CD4-positive, CD25-positive, alpha-beta regulatory T cell (primary cell): ENCODE measurements at regions not wholly inside any gene's neighbourhood (a gene's known extent, or its start where the extent isn't known, plus 50 kb on each side); places are given as distances from the start of the nearest gene placed in this dataset.

ENCODE experiments used
- ATAC-seq, 2 donors: fragments of 150-1000 bp; cut with Tn5 transposase; one replicate each; pipeline ENCODE4 v1.10.0; 2021; ENCODE audit warnings: low read depth in 2 of 2, moderate number of reproducible peaks in 2 of 2, moderate library complexity in 1 of 2
- DNase-seq, 3 donors: peaks; one replicate each; pipeline versions ENCODE4 v3.0.0 to v3.0.0-alpha.2; 2012 to 2022; ENCODE audit warnings: mixed read lengths in 1 of 3
- H3K27ac ChIP-seq: one replicate; pipeline ENCODE4 v1.7.0; 2013; ENCODE audit warnings: mild to moderate bottlenecking, low read length; ENCODE audit not compliant: insufficient read depth, poor library complexity, severe bottlenecking
- H3K27me3 ChIP-seq: one replicate; pipeline ENCODE4 v1.7.0; 2013; ENCODE audit warnings: low read length; ENCODE audit not compliant: control insufficient read depth, insufficient read depth
- H3K36me3 ChIP-seq: one replicate; pipeline ENCODE4 v1.7.0; 2013; ENCODE audit warnings: mild to moderate bottlenecking, low read length, moderate library complexity; ENCODE audit not compliant: control insufficient read depth, insufficient read depth
- H3K4me1 ChIP-seq: 2 replicates; pipeline ENCODE4 v1.7.0; 2013; ENCODE audit warnings: mild to moderate bottlenecking, low read length; ENCODE audit not compliant: insufficient read depth, control insufficient read depth, poor library complexity, severe bottlenecking
- H3K4me3 ChIP-seq: one replicate; pipeline ENCODE4 v1.7.0; 2013; ENCODE audit warnings: low read depth, mild to moderate bottlenecking, low read length, moderate library complexity
- H3K9me3 ChIP-seq, 2 experiments: 1 replicate in 1 of 2; 2 replicates in 1 of 2; pipeline ENCODE4 v1.7.0; 2013; ENCODE audit warnings: low read length in 2 of 2, mild to moderate bottlenecking in 1 of 2, moderate library complexity in 1 of 2; ENCODE audit not compliant: control insufficient read depth in 2 of 2
- H3K27ac Mint-ChIP-seq, 3 donors: one replicate each; pipeline ENCODE4 v1.8.0; 2020 to 2022; ENCODE audit warnings: mild to moderate bottlenecking in 3 of 3, mixed read lengths in 3 of 3, moderate library complexity in 2 of 3
- H3K27me3 Mint-ChIP-seq: one replicate; pipeline ENCODE4 v1.8.0; 2022; ENCODE audit warnings: mild to moderate bottlenecking, mixed read lengths
- H3K36me3 Mint-ChIP-seq: one replicate; pipeline ENCODE4 v1.8.0; 2020; ENCODE audit warnings: mixed read lengths
- H3K4me1 Mint-ChIP-seq, 4 donors: one replicate each; pipeline ENCODE4 v1.8.0; 2020 to 2022; ENCODE audit warnings: mixed read lengths in 4 of 4, mild to moderate bottlenecking in 1 of 4
- H3K4me3 Mint-ChIP-seq, 4 donors: one replicate each; pipeline ENCODE4 v1.8.0; 2020 to 2022; ENCODE audit warnings: mild to moderate bottlenecking in 4 of 4, mixed read lengths in 4 of 4, moderate library complexity in 3 of 4
- H3K9me3 Mint-ChIP-seq, 7 donors: one replicate each; pipeline ENCODE4 v1.8.0; 2020 to 2022; ENCODE audit warnings: mixed read lengths in 7 of 7, mild to moderate bottlenecking in 3 of 7, moderate library complexity in 2 of 7

DNA sequence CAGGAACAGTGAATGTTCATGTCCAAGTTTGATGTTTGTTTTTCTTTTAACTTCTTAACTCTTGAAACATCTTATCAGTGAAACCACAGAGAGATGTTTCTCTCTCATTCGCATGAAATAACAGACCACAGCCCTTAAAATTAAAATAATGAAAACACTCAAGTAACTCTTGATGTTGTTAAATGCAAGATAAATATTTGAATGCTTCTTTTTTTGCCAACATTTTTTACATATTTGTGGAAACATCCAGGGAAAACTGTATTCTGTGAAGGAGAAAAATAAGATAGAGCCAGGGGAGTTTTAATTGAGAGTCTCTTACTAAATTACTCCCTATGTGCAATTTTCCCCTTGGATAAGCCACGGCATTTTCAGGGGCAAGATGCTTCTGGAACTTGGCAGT, 361.8 kb upstream of the MGMT start:
- Mint-ChIP-seq H3K9me3 (peaks cover 0 to 3% (median 0%) of the 10 kb centered on the region in 7 donors), H3K36me3 (peaks cover 4% of the 10 kb centered on the region), H3K4me3 (peak overlapping the region; percentile 79 to 87 (median 82)), H3K27me3 (no peaks in the 10 kb centered on the region), H3K4me1 (peaks cover 11 to 90% (median 43%) of the 10 kb centered on the region in 4 donors), H3K27ac (peak overlapping the region; percentile 90 to 99 (median 98))
- Histone ChIP-seq H3K27ac (peak overlapping the region; percentile 49), H3K4me3 (no peak overlapping the region), H3K4me1 (peaks cover 43% of the 10 kb centered on the region), H3K9me3 (no peaks in the 10 kb centered on the region), H3K27me3 (no peaks in the 10 kb centered on the region), H3K36me3 (no peaks in the 10 kb centered on the region)
- peak in 2 of 3 donors; percentile 46 to 53 for DNase-seq
- no peak for ATAC-seq

DNA sequence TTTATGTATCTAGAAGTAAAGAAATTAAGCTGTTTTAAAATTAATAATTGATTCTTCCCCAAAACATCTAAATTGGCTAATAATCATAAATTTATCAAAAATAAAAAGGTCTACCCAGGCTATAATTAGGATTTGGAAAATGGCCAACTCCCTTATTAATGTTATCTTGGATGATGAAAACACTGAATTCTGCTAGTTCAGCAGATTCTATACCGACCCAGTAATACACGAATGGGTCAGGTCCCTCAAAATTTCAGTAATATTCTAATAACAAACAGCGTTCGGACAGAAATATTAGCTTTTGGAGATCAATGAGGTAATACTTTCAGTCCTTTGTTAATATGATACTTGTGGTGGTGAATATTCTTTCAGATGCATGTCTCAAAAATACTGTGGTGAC, 360.7 kb upstream of the MGMT start:
- no peaks in the 10 kb centered on the region for H3K36me3 ChIP-seq
- no peaks in the 10 kb centered on the region for H3K27me3 ChIP-seq
- no peaks in the 10 kb centered on the region for H3K27me3 Mint-ChIP-seq
- peaks cover 0 to 3% (median 0%) of the 10 kb centered on the region in 7 donors for H3K9me3 Mint-ChIP-seq
- peaks cover 11 to 81% (median 39%) of the 10 kb centered on the region in 4 donors for H3K4me1 Mint-ChIP-seq
- peak overlapping the region in 2 of 3 donors; percentile 59 to 99 for H3K27ac Mint-ChIP-seq
- H3K36me3 Mint-ChIP-seq: peaks cover 4% of the 10 kb centered on the region
- no peak overlapping the region for H3K4me3 ChIP-seq
- H3K27ac ChIP-seq: no peak overlapping the region
- DNase-seq (no peak), ATAC-seq (no peak)
- H3K4me1 ChIP-seq: peaks cover 40% of the 10 kb centered on the region
- H3K9me3 ChIP-seq: no peaks in the 10 kb centered on the region
- H3K4me3 Mint-ChIP-seq: no peak overlapping the region

DNA sequence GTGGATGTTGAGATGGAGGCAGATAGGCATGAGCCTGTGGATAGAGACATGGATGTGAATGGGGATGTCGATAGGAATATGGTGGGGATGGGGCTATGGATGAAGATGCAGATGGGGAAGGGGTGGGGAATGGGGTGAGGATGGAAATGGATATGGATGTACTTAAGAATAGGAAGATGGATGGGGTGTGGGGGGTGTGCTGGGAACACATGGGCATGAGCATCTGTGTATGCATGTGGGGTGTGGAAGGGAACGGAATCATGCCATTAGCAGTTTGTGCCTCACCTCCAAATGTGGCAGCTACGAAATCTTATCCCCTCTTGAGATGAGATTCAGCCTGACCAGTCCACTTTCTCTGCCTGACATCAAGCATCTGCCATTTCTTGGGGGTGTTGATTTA, 359.5 kb upstream of the MGMT start:
- H3K27ac ChIP-seq: no peak overlapping the region
- no peaks in the 10 kb centered on the region for H3K9me3 ChIP-seq
- H3K4me3 Mint-ChIP-seq: no peak overlapping the region
- DNase-seq: no peak
- no peaks in the 10 kb centered on the region for H3K27me3 Mint-ChIP-seq
- H3K4me1 ChIP-seq: peaks cover 34% of the 10 kb centered on the region
- peak overlapping the region in 1 of 3 donors; percentile 42 for H3K27ac Mint-ChIP-seq
- H3K36me3 Mint-ChIP-seq: peaks cover 4% of the 10 kb centered on the region
- H3K27me3 ChIP-seq: no peaks in the 10 kb centered on the region
- peaks cover 0 to 3% (median 0%) of the 10 kb centered on the region in 7 donors for H3K9me3 Mint-ChIP-seq
- H3K4me1 Mint-ChIP-seq: peaks cover 11 to 68% (median 30%) of the 10 kb centered on the region in 4 donors
- H3K36me3 ChIP-seq: no peaks in the 10 kb centered on the region
- no peak overlapping the region for H3K4me3 ChIP-seq
- no peak for ATAC-seq

DNA sequence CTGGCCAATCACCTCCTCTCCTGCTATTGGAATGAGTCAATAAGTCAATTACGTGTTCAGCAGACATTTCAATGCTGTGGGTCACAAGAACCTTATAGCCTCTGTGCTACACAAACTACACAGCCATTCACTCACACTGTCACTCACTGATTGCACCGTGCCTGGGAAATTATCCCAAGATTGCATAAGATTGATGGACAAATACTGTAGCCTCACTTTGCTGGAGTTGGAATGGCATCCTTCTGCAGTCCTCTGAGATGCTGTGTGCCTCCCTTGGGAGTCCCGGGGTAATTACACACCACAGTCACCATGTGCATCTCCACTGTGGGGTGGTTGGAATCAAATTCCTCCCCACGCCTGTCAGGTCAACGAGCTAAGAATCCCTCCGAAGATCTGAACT, 358.7 kb upstream of the MGMT start:
- peak overlapping the region in 1 of 3 donors; percentile 82 for H3K27ac Mint-ChIP-seq
- peaks cover 0 to 4% (median 0%) of the 10 kb centered on the region in 7 donors for H3K9me3 Mint-ChIP-seq
- DNase-seq (no peak), ATAC-seq (no peak)
- no peak overlapping the region for H3K4me3 ChIP-seq
- no peaks in the 10 kb centered on the region for H3K36me3 Mint-ChIP-seq
- no peaks in the 10 kb centered on the region for H3K9me3 ChIP-seq
- peaks cover 27% of the 10 kb centered on the region for H3K4me1 ChIP-seq
- H3K27me3 ChIP-seq: no peaks in the 10 kb centered on the region
- no peaks in the 10 kb centered on the region for H3K36me3 ChIP-seq
- H3K27me3 Mint-ChIP-seq: no peaks in the 10 kb centered on the region
- H3K27ac ChIP-seq: no peak overlapping the region
- peaks cover 11 to 60% (median 22%) of the 10 kb centered on the region in 4 donors for H3K4me1 Mint-ChIP-seq
- H3K4me3 Mint-ChIP-seq: no peak overlapping the region

DNA sequence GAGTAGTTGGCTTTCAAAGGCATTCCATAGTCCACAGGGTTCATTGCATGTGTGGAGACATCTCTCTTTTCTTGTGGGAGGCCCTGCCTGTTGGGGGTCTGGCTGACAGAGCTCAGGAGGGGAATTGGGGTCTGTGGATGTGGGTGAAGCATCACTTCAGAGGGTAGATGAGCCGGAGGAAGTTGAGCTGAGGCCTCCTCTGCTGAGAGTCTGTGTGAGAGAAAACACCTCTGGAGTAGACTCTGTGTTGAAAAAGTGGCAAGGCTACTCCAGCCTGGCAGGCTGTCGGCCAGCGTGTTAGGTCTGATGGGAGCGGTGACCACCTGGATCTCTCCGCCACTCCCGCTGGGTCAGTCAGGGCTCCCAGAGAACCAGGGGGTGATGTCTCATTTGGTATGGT, 358.0 kb upstream of the MGMT start:
- Mint-ChIP-seq H3K4me3 (no peak overlapping the region), H3K27me3 (no peaks in the 10 kb centered on the region), H3K36me3 (no peaks in the 10 kb centered on the region), H3K4me1 (peaks cover 11 to 54% (median 19%) of the 10 kb centered on the region in 4 donors), H3K27ac (peak overlapping the region; percentile 65 to 86 (median 82)), H3K9me3 (peaks cover 0 to 5% (median 0%) of the 10 kb centered on the region in 7 donors)
- no peak overlapping the region for H3K4me3 ChIP-seq
- H3K9me3 ChIP-seq: no peaks in the 10 kb centered on the region
- H3K27me3 ChIP-seq: no peaks in the 10 kb centered on the region
- no peaks in the 10 kb centered on the region for H3K36me3 ChIP-seq
- DNase-seq (no peak), ATAC-seq (no peak)
- H3K27ac ChIP-seq: no peak overlapping the region
- H3K4me1 ChIP-seq: peaks cover 21% of the 10 kb centered on the region

DNA sequence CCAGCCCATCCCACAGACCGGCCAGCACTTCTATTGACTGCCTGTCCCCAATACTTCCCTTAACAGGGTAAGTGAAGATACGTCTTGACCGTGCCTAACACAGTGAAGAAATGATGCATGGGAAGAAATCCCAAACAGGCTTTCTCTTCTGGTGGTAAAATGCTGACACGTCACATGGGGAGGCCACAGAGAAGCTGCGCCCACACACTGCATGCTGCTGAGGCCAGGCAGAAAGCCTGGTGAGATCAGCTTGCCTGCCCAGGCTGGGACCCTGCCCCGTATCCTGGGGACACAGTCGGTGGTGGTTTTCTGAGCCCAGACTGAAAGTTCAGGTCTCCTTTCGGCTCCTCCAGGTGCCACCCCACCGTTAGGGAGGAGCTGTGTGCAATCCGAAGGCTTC, 356.3 kb upstream of the MGMT start:
- Mint-ChIP-seq H3K27ac (no peak overlapping the region), H3K4me1 (peaks cover 3 to 41% (median 8%) of the 10 kb centered on the region in 4 donors), H3K4me3 (no peak overlapping the region), H3K36me3 (no peaks in the 10 kb centered on the region), H3K27me3 (no peaks in the 10 kb centered on the region), H3K9me3 (peaks cover 0 to 4% (median 0%) of the 10 kb centered on the region in 7 donors)
- H3K36me3 ChIP-seq: no peaks in the 10 kb centered on the region
- H3K27me3 ChIP-seq: no peaks in the 10 kb centered on the region
- DNase-seq (no peak), ATAC-seq (no peak)
- H3K4me3 ChIP-seq: no peak overlapping the region
- H3K9me3 ChIP-seq: no peaks in the 10 kb centered on the region
- peaks cover 3% of the 10 kb centered on the region for H3K4me1 ChIP-seq
- H3K27ac ChIP-seq: no peak overlapping the region

DNA sequence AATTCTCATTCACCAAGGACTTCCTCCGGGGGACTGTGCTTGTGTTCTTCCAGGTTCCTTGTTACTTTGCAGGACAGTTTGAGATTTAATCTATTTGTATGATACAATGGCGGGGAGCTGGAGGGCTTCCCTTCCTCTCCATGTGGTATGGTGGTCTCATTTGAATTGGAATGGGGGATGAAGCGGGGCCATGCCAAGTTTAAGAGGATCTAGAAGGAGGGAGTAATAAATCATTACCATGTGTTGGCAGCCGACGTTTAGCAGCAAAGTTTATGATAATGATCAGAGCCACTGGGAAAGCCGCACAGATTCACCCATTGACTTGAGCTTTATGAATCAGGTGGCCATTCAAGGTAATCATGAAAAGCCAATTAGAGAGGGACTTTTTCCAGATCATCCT, 355.1 kb upstream of the MGMT start:
- Histone ChIP-seq H3K9me3 (no peaks in the 10 kb centered on the region), H3K27ac (no peak overlapping the region), H3K36me3 (no peaks in the 10 kb centered on the region), H3K4me3 (no peak overlapping the region), H3K27me3 (no peaks in the 10 kb centered on the region), H3K4me1 (no peaks in the 10 kb centered on the region)
- no peaks in the 10 kb centered on the region for H3K27me3 Mint-ChIP-seq
- H3K4me3 Mint-ChIP-seq: no peak overlapping the region
- H3K4me1 Mint-ChIP-seq: peaks cover 0 to 29% (median 5%) of the 10 kb centered on the region in 4 donors
- DNase-seq: no peak
- no peaks in the 10 kb centered on the region for H3K36me3 Mint-ChIP-seq
- H3K27ac Mint-ChIP-seq: peak overlapping the region in 2 of 3 donors; percentile 60 to 78
- no peak for ATAC-seq
- H3K9me3 Mint-ChIP-seq: peaks cover 0 to 4% (median 0%) of the 10 kb centered on the region in 7 donors

DNA sequence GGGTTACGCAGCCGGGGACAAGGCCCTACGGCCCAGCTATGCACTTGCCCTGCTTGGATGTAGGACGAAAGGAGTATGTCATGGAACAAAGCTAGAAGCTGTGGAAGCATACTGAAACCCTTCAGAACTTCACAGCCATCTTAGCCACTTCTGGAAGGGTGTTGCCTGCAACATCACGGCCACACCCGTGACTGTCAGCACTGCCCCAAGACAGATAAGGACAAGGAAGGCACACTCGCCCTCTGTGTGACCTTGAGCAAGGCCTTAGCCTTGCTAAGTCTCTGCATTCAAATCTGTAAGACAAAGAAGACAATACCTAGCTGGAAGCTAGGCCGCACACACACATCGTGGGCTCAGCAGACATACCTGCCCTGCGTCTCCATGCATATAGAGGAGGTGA, 352.5 kb upstream of the MGMT start:
- H3K36me3 ChIP-seq: no peaks in the 10 kb centered on the region
- Mint-ChIP-seq H3K4me1 (peaks cover 0 to 17% (median 5%) of the 10 kb centered on the region in 4 donors), H3K9me3 (peaks cover 0 to 2% (median 0%) of the 10 kb centered on the region in 7 donors), H3K27ac (no peak overlapping the region), H3K27me3 (no peaks in the 10 kb centered on the region), H3K36me3 (no peaks in the 10 kb centered on the region), H3K4me3 (no peak overlapping the region)
- ATAC-seq: no peak
- H3K4me1 ChIP-seq: no peaks in the 10 kb centered on the region
- no peak overlapping the region for H3K4me3 ChIP-seq
- no peaks in the 10 kb centered on the region for H3K9me3 ChIP-seq
- DNase-seq: peak in 1 of 3 donors; percentile 19
- no peaks in the 10 kb centered on the region for H3K27me3 ChIP-seq
- H3K27ac ChIP-seq: no peak overlapping the region
